ENCODE measurements at regions not wholly inside any gene's neighbourhood (a gene's known extent, or its start where the extent isn't known, plus 50 kb on each side); places are given as distances from the start of the nearest gene placed in this dataset.

DNA sequence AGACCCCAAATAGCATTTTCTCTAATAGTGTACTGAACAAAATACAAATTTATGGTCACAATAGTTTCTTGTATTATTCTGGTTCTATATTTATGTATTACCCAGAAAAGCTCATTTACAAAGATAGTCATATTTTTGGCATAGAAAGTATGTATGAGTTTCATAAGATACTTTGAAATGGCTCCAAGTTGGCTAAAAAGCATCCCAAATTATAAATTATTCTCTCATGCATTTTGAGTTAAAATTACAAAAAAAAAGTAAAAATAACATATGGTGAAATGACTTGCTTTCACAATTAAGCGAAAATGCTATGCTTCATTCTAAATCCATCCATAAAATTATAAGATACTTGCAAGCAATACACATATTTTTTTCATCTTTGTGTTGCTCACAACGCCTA is 530.7 kb downstream of the ZNF804A start:
- Histone ChIP-seq H4K8ac (ENCODE audit: low read length) (no peak overlapping the region), H3K4me1 (ENCODE audit: control insufficient read depth, insufficient read depth, low read depth, low read length) (no peaks in the 10 kb centered on the region), H3K4me2 (ENCODE audit: low read length, poor library complexity, severe bottlenecking) (no peak overlapping the region), H3K9ac (ENCODE audit: low read length) (no peak overlapping the region), H4K91ac (ENCODE audit: low read length) (no peak overlapping the region), H3K4ac (ENCODE audit: low read depth in 1 of 2, low read length in 2 of 2) (no peak overlapping the region), H2BK120ac (ENCODE audit: low read depth, low read length) (no peak overlapping the region), H2BK15ac (ENCODE audit: low read depth, poor library complexity, severe bottlenecking) (no peak overlapping the region), H3K79me1 (replicated peaks; ENCODE audit: low read length, poor library complexity, severe bottlenecking) (no peaks in the 10 kb centered on the region), H2AFZ (ENCODE audit: low read depth, low read length) (no peak overlapping the region), H3K27ac (ENCODE audit: low read length, poor library complexity, severe bottlenecking) (no peak overlapping the region), H3K14ac (ENCODE audit: low read length in 2 of 2) (no peak overlapping the region), H3K9me3 (ENCODE audit: control insufficient read depth, low read length) (peaks cover 11% of the 10 kb centered on the region), H3K36me3 (ENCODE audit: control insufficient read depth in 1 of 2, insufficient read depth in 2 of 2, low read depth in 1 of 2, low read length in 2 of 2) (peaks cover 0 to 4% of the 10 kb centered on the region in 2 experiments), H2BK12ac (ENCODE audit: low read length in 2 of 2) (no peak overlapping the region), H3K18ac (ENCODE audit: low read depth in 1 of 2, low read length in 2 of 2) (no peak overlapping the region), H3K4me3 (ENCODE audit: insufficient read depth in 1 of 2, low read depth in 1 of 2, low read length in 2 of 2) (no peak overlapping the region), H2BK5ac (ENCODE audit: low read depth, low read length, poor library complexity, severe bottlenecking) (no peak overlapping the region), H3K27me3 (ENCODE audit: control insufficient read depth in 1 of 2, insufficient read depth in 1 of 2, low read length in 2 of 2) (no peaks in the 10 kb centered on the region), H3K23ac (ENCODE audit: low read length in 2 of 2) (no peak overlapping the region), H2AK5ac (ENCODE audit: low read length, severe bottlenecking) (no peak overlapping the region)
- 60% methylated on average over 1 of the region's 2 CpGs for WGBS
- DNase-seq = no peak

DNA sequence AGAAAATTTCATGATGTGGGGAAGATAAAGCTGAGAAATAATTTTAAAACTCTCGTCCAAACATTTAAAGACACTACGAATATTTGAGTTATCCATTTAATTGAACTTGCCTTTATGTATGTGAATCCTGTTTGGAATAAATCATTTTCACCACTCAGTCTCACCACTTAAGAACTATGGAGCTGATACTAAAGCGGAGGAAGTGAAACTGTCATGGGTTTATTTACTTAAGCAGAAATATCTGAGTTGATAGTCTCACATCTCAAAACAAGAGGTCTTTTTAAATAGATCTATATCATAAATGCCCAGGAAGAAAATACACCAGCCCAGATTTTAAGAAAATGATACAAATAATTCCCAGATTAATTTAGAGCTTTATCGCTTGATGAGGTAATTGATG is 532.4 kb downstream of the ZNF804A start:
- no peak overlapping the region for H3K27ac ChIP-seq (ENCODE audit: low read length, poor library complexity, severe bottlenecking)
- H3K4me2 ChIP-seq (ENCODE audit: low read length, poor library complexity, severe bottlenecking) = no peak overlapping the region
- H3K27me3 ChIP-seq (ENCODE audit: control insufficient read depth in 1 of 2, insufficient read depth in 1 of 2, low read length in 2 of 2) = no peaks in the 10 kb centered on the region
- H3K14ac ChIP-seq (ENCODE audit: low read length in 2 of 2) = no peak overlapping the region
- H2BK5ac ChIP-seq (ENCODE audit: low read depth, low read length, poor library complexity, severe bottlenecking) = no peak overlapping the region
- no peak overlapping the region for H3K18ac ChIP-seq (ENCODE audit: low read depth in 1 of 2, low read length in 2 of 2)
- no peak overlapping the region for H2BK120ac ChIP-seq (ENCODE audit: low read depth, low read length)
- H3K4me1 ChIP-seq (ENCODE audit: control insufficient read depth, insufficient read depth, low read depth, low read length) = no peaks in the 10 kb centered on the region
- no peak overlapping the region for H2AFZ ChIP-seq (ENCODE audit: low read depth, low read length)
- DNase-seq = peak; percentile 25
- H2BK15ac ChIP-seq (ENCODE audit: low read depth, poor library complexity, severe bottlenecking) = no peak overlapping the region
- no peaks in the 10 kb centered on the region for H3K79me1 ChIP-seq (replicated peaks; ENCODE audit: low read length, poor library complexity, severe bottlenecking)
- H3K9me3 ChIP-seq (ENCODE audit: control insufficient read depth, low read length) = peaks cover 9% of the 10 kb centered on the region
- WGBS = no CpG with 5 or more reads among the region's 4 CpGs
- H3K4me3 ChIP-seq (ENCODE audit: insufficient read depth in 1 of 2, low read depth in 1 of 2, low read length in 2 of 2) = no peak overlapping the region
- no peak overlapping the region for H3K9ac ChIP-seq (ENCODE audit: low read length)
- no peak overlapping the region for H3K23ac ChIP-seq (ENCODE audit: low read length in 2 of 2)
- peaks cover 0 to 4% of the 10 kb centered on the region in 2 experiments for H3K36me3 ChIP-seq (ENCODE audit: control insufficient read depth in 1 of 2, insufficient read depth in 2 of 2, low read depth in 1 of 2, low read length in 2 of 2)
- no peak overlapping the region for H4K8ac ChIP-seq (ENCODE audit: low read length)
- no peak overlapping the region for H2BK12ac ChIP-seq (ENCODE audit: low read length in 2 of 2)
- no peak overlapping the region for H3K4ac ChIP-seq (ENCODE audit: low read depth in 1 of 2, low read length in 2 of 2)
- H4K91ac ChIP-seq (ENCODE audit: low read length) = no peak overlapping the region
- H2AK5ac ChIP-seq (ENCODE audit: low read length, severe bottlenecking) = no peak overlapping the region

DNA sequence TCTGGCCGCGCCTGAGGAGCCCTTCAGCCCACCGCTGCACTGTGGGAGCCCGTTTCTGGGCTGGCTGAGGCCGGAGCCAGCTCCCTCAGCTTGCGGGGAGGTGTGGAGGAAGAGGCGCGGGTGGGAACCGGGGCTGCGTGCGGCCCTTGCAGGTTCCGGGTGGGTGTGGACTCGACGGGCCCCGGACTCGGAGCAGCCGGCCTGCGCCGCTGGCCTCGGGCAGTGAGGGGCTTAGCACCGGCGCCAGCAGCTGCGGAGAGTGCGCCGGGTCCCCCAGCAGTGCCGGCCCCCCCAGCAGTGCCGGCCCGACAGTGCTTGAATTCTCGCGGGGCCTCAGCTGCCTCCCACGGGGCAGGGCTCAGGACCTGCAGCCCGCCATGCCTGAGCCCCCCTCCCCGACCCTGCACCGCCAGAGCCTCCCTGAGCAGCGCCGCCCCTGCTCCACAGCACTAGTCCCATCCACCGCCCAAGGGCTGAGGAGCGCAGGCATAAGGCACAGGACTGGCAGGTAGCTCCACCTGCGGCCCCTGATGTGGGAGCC is 534.2 kb downstream of the ZNF804A start:
- Histone ChIP-seq H2BK12ac (ENCODE audit: low read length in 2 of 2) (peak overlapping the region in 1 of 2 experiments; percentile 39), H2BK120ac (ENCODE audit: low read depth, low read length) (no peak overlapping the region), H3K9ac (ENCODE audit: low read length) (no peak overlapping the region), H2AK5ac (ENCODE audit: low read length, severe bottlenecking) (no peak overlapping the region), H3K4me3 (ENCODE audit: insufficient read depth in 1 of 2, low read depth in 1 of 2, low read length in 2 of 2) (no peak overlapping the region), H3K4me2 (ENCODE audit: low read length, poor library complexity, severe bottlenecking) (no peak overlapping the region), H3K23ac (ENCODE audit: low read length in 2 of 2) (no peak overlapping the region), H3K14ac (ENCODE audit: low read length in 2 of 2) (peak overlapping the region in 1 of 2 experiments; percentile 8), H3K4ac (ENCODE audit: low read depth in 1 of 2, low read length in 2 of 2) (no peak overlapping the region), H2AFZ (ENCODE audit: low read depth, low read length) (no peak overlapping the region), H2BK5ac (ENCODE audit: low read depth, low read length, poor library complexity, severe bottlenecking) (no peak overlapping the region), H3K9me3 (ENCODE audit: control insufficient read depth, low read length) (peaks cover 5% of the 10 kb centered on the region), H3K27ac (ENCODE audit: low read length, poor library complexity, severe bottlenecking) (no peak overlapping the region), H3K36me3 (ENCODE audit: control insufficient read depth in 1 of 2, insufficient read depth in 2 of 2, low read depth in 1 of 2, low read length in 2 of 2) (peaks cover 0 to 4% of the 10 kb centered on the region in 2 experiments), H4K91ac (ENCODE audit: low read length) (no peak overlapping the region), H3K18ac (ENCODE audit: low read depth in 1 of 2, low read length in 2 of 2) (peak overlapping the region in 1 of 2 experiments; percentile 11), H3K79me1 (replicated peaks; ENCODE audit: low read length, poor library complexity, severe bottlenecking) (no peaks in the 10 kb centered on the region), H4K8ac (ENCODE audit: low read length) (no peak overlapping the region), H3K27me3 (ENCODE audit: control insufficient read depth in 1 of 2, insufficient read depth in 1 of 2, low read length in 2 of 2) (no peaks in the 10 kb centered on the region), H2BK15ac (ENCODE audit: low read depth, poor library complexity, severe bottlenecking) (peak overlapping the region; percentile 69), H3K4me1 (ENCODE audit: control insufficient read depth, insufficient read depth, low read depth, low read length) (no peaks in the 10 kb centered on the region)
- DNase-seq = no peak
- WGBS = 97% methylated on average over 38 of the region's 39 CpGs

DNA sequence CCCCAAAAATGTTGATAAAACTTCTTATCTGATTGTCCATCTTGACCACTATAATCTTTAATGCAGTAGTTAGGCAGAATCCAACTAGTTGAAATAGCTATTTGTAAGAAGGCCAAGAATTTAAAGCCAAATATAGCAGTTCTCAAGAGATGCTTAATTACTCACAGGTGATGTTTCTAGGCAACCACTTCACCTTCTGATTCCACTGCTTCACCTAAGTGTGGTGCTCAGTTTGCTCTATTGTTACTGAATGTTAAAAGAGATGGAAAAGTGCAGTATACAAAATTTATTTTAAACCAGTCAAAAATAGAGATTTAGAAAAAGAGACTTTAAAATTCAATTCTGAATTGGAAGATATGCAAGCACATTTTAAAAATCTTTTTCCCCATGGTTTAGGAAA is 539.4 kb downstream of the ZNF804A start:
- H2BK15ac ChIP-seq (ENCODE audit: low read depth, poor library complexity, severe bottlenecking) = no peak overlapping the region
- H2BK12ac ChIP-seq (ENCODE audit: low read length in 2 of 2) = no peak overlapping the region
- H2BK120ac ChIP-seq (ENCODE audit: low read depth, low read length) = no peak overlapping the region
- no peak overlapping the region for H2BK5ac ChIP-seq (ENCODE audit: low read depth, low read length, poor library complexity, severe bottlenecking)
- no peak overlapping the region for H3K18ac ChIP-seq (ENCODE audit: low read depth in 1 of 2, low read length in 2 of 2)
- H3K4me1 ChIP-seq (ENCODE audit: control insufficient read depth, insufficient read depth, low read depth, low read length) = no peaks in the 10 kb centered on the region
- H3K27ac ChIP-seq (ENCODE audit: low read length, poor library complexity, severe bottlenecking) = no peak overlapping the region
- H4K8ac ChIP-seq (ENCODE audit: low read length) = no peak overlapping the region
- no peak overlapping the region for H4K91ac ChIP-seq (ENCODE audit: low read length)
- no peaks in the 10 kb centered on the region for H3K27me3 ChIP-seq (ENCODE audit: control insufficient read depth in 1 of 2, insufficient read depth in 1 of 2, low read length in 2 of 2)
- H3K36me3 ChIP-seq (ENCODE audit: control insufficient read depth in 1 of 2, insufficient read depth in 2 of 2, low read depth in 1 of 2, low read length in 2 of 2) = peaks cover 0 to under 1% of the 10 kb centered on the region in 2 experiments
- H2AK5ac ChIP-seq (ENCODE audit: low read length, severe bottlenecking) = no peak overlapping the region
- H2AFZ ChIP-seq (ENCODE audit: low read depth, low read length) = no peak overlapping the region
- H3K4ac ChIP-seq (ENCODE audit: low read depth in 1 of 2, low read length in 2 of 2) = no peak overlapping the region
- no peak overlapping the region for H3K23ac ChIP-seq (ENCODE audit: low read length in 2 of 2)
- DNase-seq = no peak
- H3K14ac ChIP-seq (ENCODE audit: low read length in 2 of 2) = no peak overlapping the region
- peaks cover 5% of the 10 kb centered on the region for H3K9me3 ChIP-seq (ENCODE audit: control insufficient read depth, low read length)
- no peak overlapping the region for H3K9ac ChIP-seq (ENCODE audit: low read length)
- H3K4me3 ChIP-seq (ENCODE audit: insufficient read depth in 1 of 2, low read depth in 1 of 2, low read length in 2 of 2) = no peak overlapping the region
- no peak overlapping the region for H3K4me2 ChIP-seq (ENCODE audit: low read length, poor library complexity, severe bottlenecking)
- H3K79me1 ChIP-seq (replicated peaks; ENCODE audit: low read length, poor library complexity, severe bottlenecking) = no peaks in the 10 kb centered on the region
